GM12878 (cell line): ENCODE measurements at regions not wholly inside any gene's neighbourhood (a gene's known extent, or its start where the extent isn't known, plus 50 kb on each side); places are given as distances from the start of the nearest gene placed in this dataset.

ENCODE experiments used
- ATAC-seq: fragments of 200-7000 bp; cut with Tn5 transposase; 3 replicates; pipeline ENCODE4 v1.9.1; 2020; ENCODE audit warnings: mild to moderate bottlenecking, moderate library complexity
- BruUV-seq: library from RNA; stranded (reverse); fragments of 400-500 nt; replicated peaks from 2 replicates; lab custom pipeline; 2021; lab: Mats Ljungman, UMichigan
- CTCF ChIA-PET: fragments of 300-600 bp; sonication (Branson Sonifier 250); formaldehyde crosslinking; extraction: SDS; loops from one replicate; lab custom pipeline; 2021; ENCODE audit warnings: inconsistent platforms; lab: Yijun Ruan, JAX
- POLR2A ChIA-PET: fragments of 350-600 bp; formaldehyde crosslinking; extraction: SDS; loops from one replicate; lab custom pipeline; 2021; ENCODE audit warnings: inconsistent platforms; lab: Charles Lee
- RAD21 ChIA-PET: fragments of 300-600 bp; sonication (Branson Sonifier 250); formaldehyde crosslinking; loops from one replicate; lab custom pipeline; 2023; ENCODE audit warnings: antibody characterized with exemption; ENCODE audit not compliant: unreplicated experiment; lab: Charles Lee
- SMC1A ChIA-PET: fragments of 300-600 bp; sonication (Branson Sonifier 250); formaldehyde crosslinking; loops from one replicate; lab custom pipeline; 2023; ENCODE audit not compliant: unreplicated experiment, uncharacterized antibody; lab: Charles Lee
- DNase-seq: peaks from one replicate; pipeline ENCODE4 v3.0.0-alpha.2; 2011; ENCODE audit warnings: low read depth, low spot score
- FAIRE-seq: peaks from 3 replicates; lab custom pipeline; 2011; peaks lifted over from hg19 to GRCh38; lab: Jason Lieb, UNC
- H2AFZ ChIP-seq: 2 replicates; pipeline ENCODE4 v1.6.0; 2011; ENCODE audit warnings: low read depth, low read length, control low read depth; ENCODE audit not compliant: control insufficient read depth
- H3K27ac ChIP-seq: 2 replicates; pipeline ENCODE4 v1.5.1; 2011; ENCODE audit warnings: control low read depth; ENCODE audit not compliant: control insufficient read depth, insufficient read depth
- H3K27me3 ChIP-seq, 2 experiments: replicated peaks in 1 of 2; 2 replicates each; pipeline versions ENCODE4 v1.6.0 to v1.6.1; 2011; ENCODE audit warnings: low read length in 1 of 2; ENCODE audit not compliant: control insufficient read depth in 2 of 2, insufficient read depth in 2 of 2
- H3K36me3 ChIP-seq, 2 experiments: 2 replicates each; pipeline ENCODE4 v1.5.1; 2011; ENCODE audit warnings: low read length in 1 of 2; ENCODE audit not compliant: control insufficient read depth in 2 of 2, insufficient read depth in 2 of 2
- H3K4me1 ChIP-seq: 2 replicates; pipeline ENCODE4 v1.6.1; 2011; ENCODE audit warnings: mild to moderate bottlenecking, low read length, moderate library complexity, mixed read lengths; ENCODE audit not compliant: control insufficient read depth, insufficient read depth
- H3K4me2 ChIP-seq: 2 replicates; pipeline ENCODE4 v1.6.0; 2011; ENCODE audit warnings: control low read depth; ENCODE audit not compliant: control insufficient read depth, insufficient read depth
- H3K4me3 ChIP-seq: fragments of 200-600 bp; sonication (generic); 2 replicates; pipeline ENCODE4 v1.5.1; 2016
- H3K79me2 ChIP-seq: 2 replicates; pipeline ENCODE4 v1.6.0; 2011; ENCODE audit warnings: low read length; ENCODE audit not compliant: control insufficient read depth, insufficient read depth
- H3K9ac ChIP-seq: 2 replicates; pipeline ENCODE4 v1.8.0; 2011; ENCODE audit warnings: low read length, control low read depth, mixed read lengths; ENCODE audit not compliant: control insufficient read depth, insufficient read depth
- H3K9me3 ChIP-seq: replicated peaks from 3 replicates; pipeline ENCODE4 v1.5.1; 2011; ENCODE audit warnings: mild to moderate bottlenecking, low read length; ENCODE audit not compliant: control insufficient read depth, insufficient read depth
- H4K20me1 ChIP-seq: 2 replicates; pipeline ENCODE4 v1.6.0; 2011; ENCODE audit not compliant: control insufficient read depth, insufficient read depth
- IKZF1 ChIP-seq: fragments of 450-650 bp; conservative IDR thresholded peaks from 2 replicates; pipeline ENCODE4 v1.6.1; 2017; ENCODE audit warnings: antibody characterized with exemption, mild to moderate bottlenecking
- PAX5 ChIP-seq: IDR thresholded peaks from 2 replicates; pipeline ENCODE4 v1.6.1; 2011; ENCODE audit warnings: low read depth, low read length, borderline replicate concordance
- RUNX3 ChIP-seq: IDR thresholded peaks from 2 replicates; pipeline ENCODE4 v1.6.1; 2012; ENCODE audit warnings: low read length, inconsistent platforms
- WGBS: methylation state at CpG from one replicate; pipeline ENCODE4 v1.1.6; 2016; ENCODE audit warnings: low lambda C conversion rate; ENCODE audit not compliant: insufficient replicate concordance, insufficient coverage; ENCODE audit errors: missing lambda C conversion rate; 5-methylcytosine and 5-hydroxymethylcytosine counted together
- in situ Hi-C: fragments of 300-500 bp; cut with MboI; formaldehyde crosslinking; loops from 9 replicates; pipeline ENCODE4 v1.14.3; 2018; ENCODE audit warnings: mixed read lengths
- intact Hi-C: fragments of 100-400 bp; cut with micrococcal nuclease; formaldehyde crosslinking; loops from one replicate; pipeline ENCODE4 v1.14.2; 2022; ENCODE audit not compliant: unreplicated experiment
- TF ChIP-seq, protein P1 (sequence below): fragments of 450-650 bp; IDR thresholded peaks from 2 replicates; pipeline ENCODE4 v1.6.1; 2016; ENCODE audit warnings: mild to moderate bottlenecking
- TF ChIP-seq, protein P2 (sequence below): fragments of 450-650 bp; formaldehyde crosslinking; IDR thresholded peaks from 2 replicates; pipeline ENCODE4 v1.5.0; 2022; ENCODE audit warnings: mild to moderate bottlenecking, missing genetic modification characterization
- TF ChIP-seq, protein P3 (sequence below): fragments of 150-350 bp; IDR thresholded peaks from 2 replicates; pipeline ENCODE4 v1.6.1; 2016; ENCODE audit warnings: low read depth, low read length

DNA sequence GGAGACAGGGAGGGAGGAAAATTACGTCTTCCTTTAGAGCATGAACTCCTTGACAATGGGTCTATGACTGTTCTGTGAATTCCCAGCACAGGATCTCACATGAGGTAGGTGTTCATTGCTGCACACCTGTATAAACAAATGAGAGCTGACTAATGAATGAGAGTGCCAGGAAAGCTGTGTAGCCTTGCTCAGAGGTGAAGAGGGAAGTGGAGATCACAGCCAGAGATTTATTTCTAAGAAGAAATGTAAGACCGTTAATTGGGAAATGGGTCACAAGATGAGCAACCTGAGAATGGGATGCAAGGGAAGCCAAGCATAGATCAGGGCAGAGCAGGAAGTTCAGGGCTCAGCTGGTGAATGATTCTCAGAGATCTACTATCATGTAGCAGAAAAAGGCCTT is 295.1 kb downstream of the CDK5RAP2 start (continued):
- TF ChIP-seq, protein P1, sequence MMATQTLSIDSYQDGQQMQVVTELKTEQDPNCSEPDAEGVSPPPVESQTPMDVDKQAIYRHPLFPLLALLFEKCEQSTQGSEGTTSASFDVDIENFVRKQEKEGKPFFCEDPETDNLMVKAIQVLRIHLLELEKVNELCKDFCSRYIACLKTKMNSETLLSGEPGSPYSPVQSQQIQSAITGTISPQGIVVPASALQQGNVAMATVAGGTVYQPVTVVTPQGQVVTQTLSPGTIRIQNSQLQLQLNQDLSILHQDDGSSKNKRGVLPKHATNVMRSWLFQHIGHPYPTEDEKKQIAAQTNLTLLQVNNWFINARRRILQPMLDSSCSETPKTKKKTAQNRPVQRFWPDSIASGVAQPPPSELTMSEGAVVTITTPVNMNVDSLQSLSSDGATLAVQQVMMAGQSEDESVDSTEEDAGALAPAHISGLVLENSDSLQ: no peak
- no peak for TF ChIP-seq IKZF1

DNA sequence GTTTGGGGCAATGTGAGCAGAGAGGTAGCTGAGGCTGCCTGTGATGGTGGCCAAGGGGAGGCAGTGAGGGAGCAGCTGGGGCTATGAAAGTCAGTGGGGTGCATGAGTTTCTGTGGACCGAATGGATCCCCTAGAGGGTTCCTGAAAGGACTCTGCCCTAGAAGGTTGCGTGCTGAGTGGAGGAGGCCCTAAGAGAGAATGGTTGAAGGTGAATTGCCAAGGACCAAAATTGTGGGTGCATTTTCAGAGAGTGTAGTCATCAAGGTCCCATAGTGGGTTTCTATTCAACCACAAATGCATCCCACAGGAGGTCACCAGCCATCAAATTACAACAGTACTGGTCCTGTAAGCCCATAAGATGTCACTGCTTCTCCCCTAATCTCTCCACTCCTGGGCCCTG is 298.3 kb downstream of the CDK5RAP2 start:
- H2AFZ ChIP-seq: no peak overlapping the region
- BruUV-seq: no TSS peak
- H3K4me3 ChIP-seq: no peak overlapping the region
- H3K9ac ChIP-seq: no peak overlapping the region
- H3K9me3 ChIP-seq: no peaks in the 10 kb centered on the region; the same call in 2 of the 3 replicates
- H3K4me2 ChIP-seq: no peak overlapping the region
- RAD21 ChIA-PET: no interaction called here
- in situ Hi-C loops (no loop called here), intact Hi-C loops (no loop called here)
- DNase-seq (no peak), FAIRE-seq (no peak), ATAC-seq (no peak)
- CTCF ChIA-PET: no interaction called here
- no peaks in the 10 kb centered on the region for H3K27me3 ChIP-seq
- no peaks in the 10 kb centered on the region for H3K79me2 ChIP-seq
- SMC1A ChIA-PET: no interaction called here
- H4K20me1 ChIP-seq: no peaks in the 10 kb centered on the region
- H3K4me1 ChIP-seq: no peaks in the 10 kb centered on the region
- POLR2A ChIA-PET: no interaction called here
- no peaks in the 10 kb centered on the region for H3K36me3 ChIP-seq
- no peak overlapping the region for H3K27ac ChIP-seq
- 6% methylated on average over 2 of the region's 2 CpGs for WGBS
- TF ChIP-seq RUNX3: peak; percentile 25; the same call in 1 of the 2 replicates
- TF ChIP-seq, protein P2, sequence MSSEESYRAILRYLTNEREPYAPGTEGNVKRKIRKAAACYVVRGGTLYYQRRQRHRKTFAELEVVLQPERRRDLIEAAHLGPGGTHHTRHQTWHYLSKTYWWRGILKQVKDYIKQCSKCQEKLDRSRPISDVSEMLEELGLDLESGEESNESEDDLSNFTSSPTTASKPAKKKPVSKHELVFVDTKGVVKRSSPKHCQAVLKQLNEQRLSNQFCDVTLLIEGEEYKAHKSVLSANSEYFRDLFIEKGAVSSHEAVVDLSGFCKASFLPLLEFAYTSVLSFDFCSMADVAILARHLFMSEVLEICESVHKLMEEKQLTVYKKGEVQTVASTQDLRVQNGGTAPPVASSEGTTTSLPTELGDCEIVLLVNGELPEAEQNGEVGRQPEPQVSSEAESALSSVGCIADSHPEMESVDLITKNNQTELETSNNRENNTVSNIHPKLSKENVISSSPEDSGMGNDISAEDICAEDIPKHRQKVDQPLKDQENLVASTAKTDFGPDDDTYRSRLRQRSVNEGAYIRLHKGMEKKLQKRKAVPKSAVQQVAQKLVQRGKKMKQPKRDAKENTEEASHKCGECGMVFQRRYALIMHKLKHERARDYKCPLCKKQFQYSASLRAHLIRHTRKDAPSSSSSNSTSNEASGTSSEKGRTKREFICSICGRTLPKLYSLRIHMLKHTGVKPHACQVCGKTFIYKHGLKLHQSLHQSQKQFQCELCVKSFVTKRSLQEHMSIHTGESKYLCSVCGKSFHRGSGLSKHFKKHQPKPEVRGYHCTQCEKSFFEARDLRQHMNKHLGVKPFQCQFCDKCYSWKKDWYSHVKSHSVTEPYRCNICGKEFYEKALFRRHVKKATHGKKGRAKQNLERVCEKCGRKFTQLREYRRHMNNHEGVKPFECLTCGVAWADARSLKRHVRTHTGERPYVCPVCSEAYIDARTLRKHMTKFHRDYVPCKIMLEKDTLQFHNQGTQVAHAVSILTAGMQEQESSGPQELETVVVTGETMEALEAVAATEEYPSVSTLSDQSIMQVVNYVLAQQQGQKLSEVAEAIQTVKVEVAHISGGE (CRISPR knock-in tag): no peak
- TF ChIP-seq, protein P3, sequence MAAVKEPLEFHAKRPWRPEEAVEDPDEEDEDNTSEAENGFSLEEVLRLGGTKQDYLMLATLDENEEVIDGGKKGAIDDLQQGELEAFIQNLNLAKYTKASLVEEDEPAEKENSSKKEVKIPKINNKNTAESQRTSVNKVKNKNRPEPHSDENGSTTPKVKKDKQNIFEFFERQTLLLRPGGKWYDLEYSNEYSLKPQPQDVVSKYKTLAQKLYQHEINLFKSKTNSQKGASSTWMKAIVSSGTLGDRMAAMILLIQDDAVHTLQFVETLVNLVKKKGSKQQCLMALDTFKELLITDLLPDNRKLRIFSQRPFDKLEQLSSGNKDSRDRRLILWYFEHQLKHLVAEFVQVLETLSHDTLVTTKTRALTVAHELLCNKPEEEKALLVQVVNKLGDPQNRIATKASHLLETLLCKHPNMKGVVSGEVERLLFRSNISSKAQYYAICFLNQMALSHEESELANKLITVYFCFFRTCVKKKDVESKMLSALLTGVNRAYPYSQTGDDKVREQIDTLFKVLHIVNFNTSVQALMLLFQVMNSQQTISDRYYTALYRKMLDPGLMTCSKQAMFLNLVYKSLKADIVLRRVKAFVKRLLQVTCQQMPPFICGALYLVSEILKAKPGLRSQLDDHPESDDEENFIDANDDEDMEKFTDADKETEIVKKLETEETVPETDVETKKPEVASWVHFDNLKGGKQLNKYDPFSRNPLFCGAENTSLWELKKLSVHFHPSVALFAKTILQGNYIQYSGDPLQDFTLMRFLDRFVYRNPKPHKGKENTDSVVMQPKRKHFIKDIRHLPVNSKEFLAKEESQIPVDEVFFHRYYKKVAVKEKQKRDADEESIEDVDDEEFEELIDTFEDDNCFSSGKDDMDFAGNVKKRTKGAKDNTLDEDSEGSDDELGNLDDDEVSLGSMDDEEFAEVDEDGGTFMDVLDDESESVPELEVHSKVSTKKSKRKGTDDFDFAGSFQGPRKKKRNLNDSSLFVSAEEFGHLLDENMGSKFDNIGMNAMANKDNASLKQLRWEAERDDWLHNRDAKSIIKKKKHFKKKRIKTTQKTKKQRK: no peak
- no peak for TF ChIP-seq PAX5
